MM.1S (cell line): ENCODE measurements at regions not wholly inside any gene's neighbourhood (a gene's known extent, or its start where the extent isn't known, plus 50 kb on each side); places are given as distances from the start of the nearest gene placed in this dataset.

Experiments used
- DNase-seq: peaks from one replicate; pipeline ENCODE4 v3.0.0-alpha.2; 2015
- H2AFZ ChIP-seq: fragments of 300-600 bp; sonication (generic); 2 replicates; pipeline ENCODE4 v1.6.0; 2016; ENCODE audit warnings: antibody characterized with exemption, low read length
- H3F3A ChIP-seq: fragments of 300-600 bp; sonication (generic); 2 replicates; pipeline ENCODE4 v1.6.1; 2016; ENCODE audit warnings: mild to moderate bottlenecking, antibody characterized with exemption, low read length, moderate library complexity, mixed read lengths; ENCODE audit not compliant: insufficient read depth
- H3K27ac ChIP-seq: fragments of 300-600 bp; sonication (generic); 2 replicates; pipeline ENCODE4 v1.5.1; 2016; ENCODE audit warnings: mild to moderate bottlenecking, low read length
- H3K27me3 ChIP-seq: fragments of 300-600 bp; sonication (generic); replicated peaks from 2 replicates; pipeline ENCODE4 v1.6.0; 2016; ENCODE audit warnings: low read length; ENCODE audit not compliant: insufficient read depth
- H3K36me3 ChIP-seq: fragments of 300-600 bp; sonication (generic); replicated peaks from 2 replicates; pipeline ENCODE4 v1.6.1; 2016; ENCODE audit warnings: mild to moderate bottlenecking, low read length, mixed read lengths; ENCODE audit not compliant: insufficient read depth
- H3K4me1 ChIP-seq: fragments of 300-600 bp; sonication (generic); 2 replicates; pipeline ENCODE4 v1.6.1; 2016; ENCODE audit warnings: low read length, mixed read lengths
- H3K4me2 ChIP-seq: fragments of 300-600 bp; sonication (generic); 2 replicates; pipeline ENCODE4 v1.6.0; 2016; ENCODE audit warnings: low read depth, low read length
- H3K4me3 ChIP-seq: fragments of 300-600 bp; sonication (generic); 2 replicates; pipeline ENCODE4 v1.5.1; 2016; ENCODE audit warnings: low read length, mixed read lengths
- H3K79me2 ChIP-seq: fragments of 300-600 bp; sonication (generic); 2 replicates; pipeline ENCODE4 v1.6.1; 2016; ENCODE audit warnings: mixed run types, low read length, mixed read lengths
- H3K9ac ChIP-seq: fragments of 300-600 bp; sonication (generic); 2 replicates; pipeline ENCODE4 v1.6.1; 2016; ENCODE audit warnings: low read length, mixed read lengths
- H3K9me2 ChIP-seq: fragments of 300-600 bp; sonication (generic); replicated peaks from 2 replicates; pipeline ENCODE4 v1.6.1; 2016; ENCODE audit warnings: mild to moderate bottlenecking, low read length, mixed read lengths; ENCODE audit not compliant: insufficient read depth
- H3K9me3 ChIP-seq: fragments of 300-600 bp; sonication (generic); replicated peaks from 2 replicates; pipeline ENCODE4 v1.6.1; 2016; ENCODE audit warnings: mild to moderate bottlenecking, low read length, mixed read lengths; ENCODE audit not compliant: insufficient read depth
- H4K20me1 ChIP-seq: fragments of 300-600 bp; sonication (generic); 2 replicates; pipeline ENCODE4 v1.6.1; 2016; ENCODE audit warnings: mild to moderate bottlenecking, low read length, moderate library complexity, mixed read lengths; ENCODE audit not compliant: insufficient read depth
- CTCF ChIP-seq: fragments of 300-600 bp; sonication (generic); IDR thresholded peaks from 2 replicates; pipeline ENCODE4 v1.5.1; 2016; ENCODE audit warnings: antibody characterized with exemption, low read length, mixed read lengths
- EZH2 ChIP-seq: fragments of 300-600 bp; sonication (generic); optimal IDR thresholded peaks from 2 replicates; pipeline ENCODE3; 2017; ENCODE audit warnings: low read depth, mild to moderate bottlenecking, antibody characterized with exemption, low read length, mixed read lengths
- EZH2phosphoT487 ChIP-seq: fragments of 300-600 bp; sonication (generic); IDR thresholded peaks from 2 replicates; pipeline ENCODE4 v1.6.1; 2018; ENCODE audit warnings: antibody characterized with exemption, low read length

- no peak overlapping the region for H3K4me2 ChIP-seq
- no peak overlapping the region for H3K27ac ChIP-seq
- H3K27me3 ChIP-seq, result no peaks in the 10 kb centered on the region
- H3K4me1 ChIP-seq, result no peaks in the 10 kb centered on the region
- no peak overlapping the region for H3K4me3 ChIP-seq
- TF ChIP-seq CTCF, result no peak
- no peak for TF ChIP-seq EZH2phosphoT487
- TF ChIP-seq EZH2, result no peak
- no peaks in the 10 kb centered on the region for H3K36me3 ChIP-seq
- H4K20me1 ChIP-seq, result no peaks in the 10 kb centered on the region
- DNase-seq, result no peak
- H3F3A ChIP-seq, result no peaks in the 10 kb centered on the region
- H2AFZ ChIP-seq, result no peak overlapping the region
- H3K9me3 ChIP-seq, result no peaks in the 10 kb centered on the region
- no peaks in the 10 kb centered on the region for H3K79me2 ChIP-seq
- H3K9me2 ChIP-seq, result no peaks in the 10 kb centered on the region
- H3K9ac ChIP-seq, result no peak overlapping the region
Measured at GRCh38 chrX:125005863-125006262, 313.8 kb upstream of the TEX13C start.

- no peak overlapping the region for H3K4me3 ChIP-seq
- H3K36me3 ChIP-seq, result no peaks in the 10 kb centered on the region
- H3K4me1 ChIP-seq, result no peaks in the 10 kb centered on the region
- TF ChIP-seq EZH2 (no peak), CTCF (no peak), EZH2phosphoT487 (no peak)
- H3K4me2 ChIP-seq, result no peak overlapping the region
- H3K27ac ChIP-seq, result no peak overlapping the region
- H3K9me3 ChIP-seq, result no peaks in the 10 kb centered on the region
- H3K79me2 ChIP-seq, result no peaks in the 10 kb centered on the region
- no peaks in the 10 kb centered on the region for H3F3A ChIP-seq
- DNase-seq, result no peak
- no peak overlapping the region for H3K9ac ChIP-seq
- H4K20me1 ChIP-seq, result no peaks in the 10 kb centered on the region
- H3K27me3 ChIP-seq, result no peaks in the 10 kb centered on the region
- no peaks in the 10 kb centered on the region for H3K9me2 ChIP-seq
- H2AFZ ChIP-seq, result no peak overlapping the region
Measured at GRCh38 chrX:125006704-125007103, 313.0 kb upstream of the TEX13C start.

GRCh38 chrX:125012585-125012984 is 307.1 kb upstream of the TEX13C start:
- no peak overlapping the region for H3K27ac ChIP-seq
- H3K4me3 ChIP-seq, result no peak overlapping the region
- TF ChIP-seq EZH2 (no peak), EZH2phosphoT487 (no peak), CTCF (no peak)
- H3K4me1 ChIP-seq, result no peaks in the 10 kb centered on the region
- H3K9me3 ChIP-seq, result no peaks in the 10 kb centered on the region
- H3F3A ChIP-seq, result no peaks in the 10 kb centered on the region
- H3K9ac ChIP-seq, result no peak overlapping the region
- H2AFZ ChIP-seq, result no peak overlapping the region
- H3K9me2 ChIP-seq, result no peaks in the 10 kb centered on the region
- no peaks in the 10 kb centered on the region for H3K79me2 ChIP-seq
- H3K4me2 ChIP-seq, result no peak overlapping the region
- no peaks in the 10 kb centered on the region for H3K36me3 ChIP-seq
- no peaks in the 10 kb centered on the region for H3K27me3 ChIP-seq
- DNase-seq, result no peak
- H4K20me1 ChIP-seq, result no peaks in the 10 kb centered on the region
